Keratinocyte (primary cell): ENCODE measurements at regions not wholly inside any gene's neighbourhood (a gene's known extent, or its start where the extent isn't known, plus 50 kb on each side); places are given as distances from the start of the nearest gene placed in this dataset.

ENCODE experiments used
- CTCF ChIP-seq, 3 experiments: IDR thresholded peaks in 1 of 3; conservative IDR thresholded peaks in 1 of 3; optimal IDR thresholded peaks in 1 of 3; 2 replicates in 2 of 3; 3 replicates in 1 of 3; pipeline versions ENCODE3 to v1.5.1; 2011; ENCODE audit warnings: low read length in 3 of 3, mild to moderate bottlenecking in 3 of 3, moderate library complexity in 2 of 3, control low read depth in 1 of 3, inconsistent platforms in 1 of 3; ENCODE audit not compliant: insufficient read depth in 2 of 3; ENCODE audit errors: extremely low read depth in 1 of 3
- EZH2 ChIP-seq: IDR thresholded peaks from one replicate; pipeline ENCODE4 v1.6.1; 2012; ENCODE audit warnings: inconsistent platforms, mild to moderate bottlenecking, low read length, moderate library complexity

DNA sequence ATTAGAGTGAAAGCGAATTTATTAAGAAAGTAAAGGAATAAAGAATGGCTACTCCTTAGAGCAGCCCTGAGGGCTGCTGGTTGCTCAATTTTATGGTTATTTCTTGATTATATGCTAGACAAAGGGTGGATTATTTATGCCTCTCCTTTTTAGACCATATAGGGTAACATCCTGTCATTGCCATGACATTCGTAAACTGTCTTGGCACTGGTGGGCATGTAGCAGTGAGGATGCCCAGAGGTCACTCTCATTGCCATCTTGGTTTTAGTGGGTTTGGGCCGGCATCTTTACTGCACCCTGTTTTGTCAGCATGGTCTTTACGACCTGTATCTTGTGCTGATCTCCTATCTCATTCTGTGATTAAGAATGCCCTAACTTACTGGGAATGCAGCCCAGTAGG lies 58.2 kb downstream of the TANC2 start:
- no peak for TF ChIP-seq EZH2
- TF ChIP-seq CTCF (optimal IDR thresholded peaks at IDR 0.05 in 1 of 3, IDR thresholded peaks at IDR 0.05 in 1 of 3, conservative IDR thresholded peaks at IDR 0.05 in 1 of 3; ENCODE audit: extremely low read depth in 1 of 3, insufficient read depth in 2 of 3, low read length in 3 of 3), result no peak
